Stimulated activated CD4-positive, alpha-beta T cell treated with anti-CD3 and anti-CD28 coated beads, Interleukin-15, amount 100 ng/mL, for 48 hours (primary cell): ENCODE measurements at regions not wholly inside any gene's neighbourhood (a gene's known extent, or its start where the extent isn't known, plus 50 kb on each side); places are given as distances from the start of the nearest gene placed in this dataset.

Experiments
- DNase-seq, 2 donors: peaks; one replicate each; pipeline ENCODE4 v3.0.0-alpha.2; 2020; ENCODE audit warnings: low read depth in 2 of 2

DNA sequence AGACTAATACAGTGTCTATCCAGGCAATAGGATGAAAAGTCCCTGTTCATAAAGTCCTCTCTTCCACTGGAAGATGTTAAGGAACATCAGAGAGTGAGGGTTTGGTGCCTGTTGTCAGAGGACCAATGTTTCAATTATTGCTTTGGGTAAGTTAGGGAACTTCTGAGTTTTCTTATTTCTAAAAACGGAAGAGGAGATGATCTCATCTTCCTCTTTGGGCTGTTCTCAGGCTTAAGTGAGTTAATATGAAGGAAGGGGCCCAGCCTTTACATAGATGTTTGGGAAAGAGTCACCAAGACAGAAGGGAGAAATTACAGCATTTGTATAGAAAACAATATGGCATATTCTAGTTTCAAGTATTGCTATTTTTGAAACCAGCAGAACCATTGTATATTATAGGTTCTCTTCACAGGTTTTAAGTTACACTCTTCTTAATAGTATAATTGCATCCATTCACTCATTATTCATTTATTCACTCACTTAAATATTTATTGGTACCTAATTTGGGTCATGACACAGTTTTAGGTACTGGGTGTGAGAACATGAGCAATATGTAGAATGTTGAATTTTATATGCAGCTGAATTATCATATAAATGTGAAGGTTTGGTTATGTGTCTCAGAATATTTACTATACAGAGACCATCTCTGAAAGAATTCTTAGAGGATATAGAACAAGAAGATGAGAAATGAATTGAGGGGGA, 68.5 kb upstream of the LRIG3 start:
- DNase-seq = no peak

DNA sequence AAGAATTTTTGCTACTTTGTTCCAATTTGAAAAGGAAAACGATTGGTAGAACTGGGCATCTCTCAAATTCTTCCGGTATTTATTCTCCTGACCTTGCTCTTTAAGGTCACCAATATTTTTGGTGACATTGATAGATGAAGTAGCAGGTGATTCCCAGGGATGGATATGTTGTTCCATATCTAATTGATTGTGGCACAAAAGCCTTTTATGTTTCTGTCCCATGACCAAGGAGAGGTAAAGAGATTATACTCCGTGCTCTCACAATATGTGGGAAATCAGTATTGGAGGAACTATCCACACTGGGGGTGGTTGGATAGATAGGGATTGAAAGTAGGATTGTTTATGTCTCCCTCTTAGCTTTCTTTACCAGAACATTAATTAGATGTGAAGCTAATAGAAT, 61.7 kb upstream of the LRIG3 start:
- no peak for DNase-seq

DNA sequence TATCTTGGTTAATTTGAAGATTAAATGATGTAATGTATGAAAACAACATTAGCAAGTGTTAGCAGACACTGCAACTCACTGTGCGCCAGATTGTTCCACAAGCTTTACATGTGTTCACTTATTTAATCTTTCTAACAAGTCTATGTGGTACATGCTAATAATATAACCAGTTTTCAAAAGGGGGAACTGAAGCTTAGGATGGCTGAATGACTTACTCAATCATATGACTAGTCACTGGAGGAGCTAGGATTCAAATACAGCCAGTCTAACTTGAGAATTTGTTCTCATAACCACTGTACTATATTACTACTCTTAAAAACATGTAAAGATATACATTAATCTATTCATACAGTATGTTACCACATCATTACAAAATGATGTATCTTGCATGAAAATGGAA, 60.5 kb upstream of the LRIG3 start:
- DNase-seq = no peak

DNA sequence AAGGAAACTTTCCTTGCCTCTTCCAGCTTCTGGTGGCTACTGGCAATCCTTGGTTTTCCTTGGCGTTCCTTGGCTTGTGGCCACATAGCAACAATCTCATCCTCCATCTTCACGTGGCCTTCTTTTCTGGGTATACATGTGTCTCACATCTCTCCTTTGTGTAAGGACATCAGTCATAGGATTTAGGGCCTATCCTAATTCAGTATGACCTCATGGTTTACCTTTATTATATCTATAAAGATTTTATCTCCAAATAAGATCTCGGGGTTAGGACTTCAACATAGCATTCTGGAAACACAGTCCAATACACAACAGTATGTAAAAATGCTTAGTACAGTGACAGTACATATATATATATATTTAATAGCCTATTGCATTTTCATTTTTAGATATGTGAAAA, 58.4 kb upstream of the LRIG3 start:
- no peak for DNase-seq

DNA sequence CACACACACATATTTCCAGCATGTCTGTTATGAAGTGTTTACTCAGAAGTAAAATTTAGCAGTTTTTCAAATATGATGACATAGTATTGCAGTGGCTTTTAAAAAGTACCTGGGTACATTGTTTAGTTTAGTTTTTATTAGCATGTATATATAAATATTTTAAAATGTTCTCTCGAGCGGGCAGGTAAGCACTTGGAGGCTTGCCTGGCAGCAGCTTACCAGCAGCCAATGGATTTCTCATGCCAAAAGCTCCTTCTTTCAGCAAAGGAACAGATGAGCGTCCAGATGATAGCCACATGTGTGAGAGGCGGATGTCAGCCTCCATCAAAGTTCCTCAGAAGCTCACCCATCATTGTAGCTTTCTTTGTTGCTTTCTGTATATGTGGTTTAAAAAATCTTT, 57.2 kb upstream of the LRIG3 start:
- DNase-seq = no peak

DNA sequence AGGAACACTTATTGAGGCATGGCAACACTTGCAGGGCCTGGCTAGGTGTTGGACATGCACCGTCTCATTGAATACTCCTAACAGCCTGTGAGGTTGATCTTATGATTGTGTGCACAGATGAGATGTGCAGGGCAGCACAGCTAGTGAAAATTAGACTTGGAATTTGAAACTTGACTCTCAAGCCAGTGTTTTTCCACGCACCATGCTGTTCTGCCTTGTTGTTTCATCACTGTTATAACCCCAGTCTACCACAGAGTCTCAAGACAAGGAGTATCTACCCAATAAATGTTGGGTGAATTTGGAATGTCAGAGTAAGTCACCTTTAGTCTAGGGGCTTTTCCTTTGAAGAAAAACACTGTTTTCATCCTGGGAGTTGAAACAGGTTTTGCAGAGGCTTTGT, 55.8 kb upstream of the LRIG3 start:
- no peak for DNase-seq
